ENCODE measurements at regions not wholly inside any gene's neighbourhood (a gene's known extent, or its start where the extent isn't known, plus 50 kb on each side); places are given as distances from the start of the nearest gene placed in this dataset.

GRCh38 chr3:166484470-166484869, 647.2 kb upstream of the BCHE start:
- TF ChIP-seq CTCF (IDR thresholded peaks at IDR 0.05; ENCODE audit: low read depth, low read length, poor library complexity, severe bottlenecking) = no peak
- TF ChIP-seq EZH2phosphoT487 (IDR thresholded peaks at IDR 0.05; ENCODE audit: borderline replicate concordance, low read length) = no peak
